Caco-2 (cell line): ENCODE measurements at regions not wholly inside any gene's neighbourhood (a gene's known extent, or its start where the extent isn't known, plus 50 kb on each side); places are given as distances from the start of the nearest gene placed in this dataset.

Experiments used
- BruUV-seq: library from RNA; stranded (reverse); fragments of 400-500 nt; replicated peaks from 2 replicates; lab custom pipeline; 2021; lab: Mats Ljungman, UMichigan
- CTCF ChIA-PET: fragments of 300-600 bp; sonication (Branson Sonifier 250); formaldehyde crosslinking; loops from one replicate; lab custom pipeline; 2022; ENCODE audit warnings: antibody characterized with exemption; lab: Charles Lee
- POLR2A ChIA-PET: fragments of 300-600 bp; sonication (Branson Sonifier 250); formaldehyde crosslinking; loops from one replicate; lab custom pipeline; 2022; ENCODE audit warnings: antibody characterized with exemption; lab: Charles Lee
- DNase-seq, 2 experiments: peaks; one replicate each; pipeline versions ENCODE4 v3.0.0 to v3.0.0-alpha.2; 2020 to 2022
- H3K27me3 ChIP-seq: replicated peaks from 2 replicates; pipeline ENCODE4 v1.6.0; 2011; ENCODE audit warnings: low read length; ENCODE audit not compliant: control insufficient read depth, insufficient read depth
- H3K36me3 ChIP-seq: 2 replicates; pipeline ENCODE4 v1.5.1; 2011; ENCODE audit warnings: low read length; ENCODE audit not compliant: control insufficient read depth, insufficient read depth
- H3K4me1 ChIP-seq: fragments of 250-450 bp; sonication (Bioruptor Pico); 2 replicates; pipeline ENCODE4 v1.5.1; 2020; ENCODE audit warnings: mild to moderate bottlenecking
- H3K4me3 ChIP-seq: 2 replicates; pipeline ENCODE4 v1.5.1; 2011; ENCODE audit warnings: low read depth, mild to moderate bottlenecking, control low read depth, low read length
- H3K9me3 ChIP-seq: fragments of 250-450 bp; sonication (Bioruptor Pico); 2 replicates; pipeline ENCODE4 v1.5.1; 2020; ENCODE audit warnings: mild to moderate bottlenecking, moderate library complexity
- H3K27ac Mint-ChIP-seq: one replicate; pipeline ENCODE4 v1.8.0; 2022; ENCODE audit warnings: mixed read lengths; ENCODE audit not compliant: unreplicated experiment
- H3K27me3 Mint-ChIP-seq: one replicate; pipeline ENCODE4 v1.8.0; 2022; ENCODE audit warnings: mixed read lengths; ENCODE audit not compliant: insufficient read depth, unreplicated experiment
- H3K36me3 Mint-ChIP-seq: one replicate; pipeline ENCODE4 v1.8.0; 2022; ENCODE audit warnings: mild to moderate bottlenecking, mixed read lengths; ENCODE audit not compliant: insufficient read depth, unreplicated experiment
- H3K4me1 Mint-ChIP-seq: one replicate; pipeline ENCODE4 v1.8.0; 2022; ENCODE audit warnings: low read depth, mixed read lengths; ENCODE audit not compliant: unreplicated experiment
- H3K4me3 Mint-ChIP-seq: one replicate; pipeline ENCODE4 v1.8.0; 2022; ENCODE audit warnings: mild to moderate bottlenecking, moderate library complexity, mixed read lengths; ENCODE audit not compliant: unreplicated experiment
- H3K9me3 Mint-ChIP-seq: one replicate; pipeline ENCODE4 v1.8.0; 2022; ENCODE audit warnings: mixed read lengths; ENCODE audit not compliant: unreplicated experiment
- intact Hi-C: fragments of 100-400 bp; cut with micrococcal nuclease; formaldehyde crosslinking; loops from one replicate; pipeline ENCODE4 v1.10.0; 2022; ENCODE audit not compliant: unreplicated experiment
- TF ChIP-seq, protein P1 (sequence below), 2 experiments: fragments of 200-600 bp in 1 of 2; IDR thresholded peaks; 1 replicate in 1 of 2; 2 replicates in 1 of 2; pipeline versions ENCODE4 v1.5.1 to v1.8.0; 2011 to 2022; ENCODE audit warnings: antibody characterized with exemption in 1 of 2, control low read depth in 1 of 2, inconsistent platforms in 1 of 2, low read depth in 1 of 2, low read length in 1 of 2, mild to moderate bottlenecking in 1 of 2, moderate library complexity in 1 of 2; ENCODE audit not compliant: insufficient read depth in 1 of 2, severe bottlenecking in 1 of 2, unreplicated experiment in 1 of 2

DNA sequence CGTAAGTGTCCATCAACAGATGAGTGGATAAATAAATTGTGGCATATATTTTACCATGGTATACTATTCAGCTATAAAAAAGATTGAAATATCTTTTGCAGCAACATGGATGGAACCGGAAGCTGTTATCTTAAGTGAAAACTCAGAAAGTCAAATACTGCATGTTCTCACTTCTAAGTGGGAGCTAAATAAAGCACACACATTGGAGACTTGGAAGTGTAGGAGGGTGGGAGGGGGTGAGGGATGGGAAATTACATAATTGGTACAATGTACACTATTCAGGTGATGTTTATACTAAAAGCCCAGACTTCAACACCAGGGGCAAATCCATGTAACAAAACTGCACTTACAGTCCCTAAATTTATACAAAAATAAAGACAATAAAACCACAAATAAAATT, 72.6 kb upstream of the SPRY1 start:
- CTCF ChIA-PET = no interaction called here
- Histone ChIP-seq H3K9me3 (no peaks in the 10 kb centered on the region), H3K4me3 (no peak overlapping the region), H3K27me3 (no peaks in the 10 kb centered on the region; the same call in 1 of the 2 replicates), H3K4me1 (no peaks in the 10 kb centered on the region), H3K36me3 (no peaks in the 10 kb centered on the region)
- POLR2A ChIA-PET = no interaction called here
- DNase-seq = no peak
- Mint-ChIP-seq H3K27ac (no peak overlapping the region), H3K9me3 (peaks cover 9% of the 10 kb centered on the region), H3K27me3 (no peaks in the 10 kb centered on the region), H3K4me1 (no peaks in the 10 kb centered on the region), H3K36me3 (no peaks in the 10 kb centered on the region), H3K4me3 (no peak overlapping the region)
- BruUV-seq = no TSS peak
- intact Hi-C loops = no loop called here
- TF ChIP-seq, protein P1, sequence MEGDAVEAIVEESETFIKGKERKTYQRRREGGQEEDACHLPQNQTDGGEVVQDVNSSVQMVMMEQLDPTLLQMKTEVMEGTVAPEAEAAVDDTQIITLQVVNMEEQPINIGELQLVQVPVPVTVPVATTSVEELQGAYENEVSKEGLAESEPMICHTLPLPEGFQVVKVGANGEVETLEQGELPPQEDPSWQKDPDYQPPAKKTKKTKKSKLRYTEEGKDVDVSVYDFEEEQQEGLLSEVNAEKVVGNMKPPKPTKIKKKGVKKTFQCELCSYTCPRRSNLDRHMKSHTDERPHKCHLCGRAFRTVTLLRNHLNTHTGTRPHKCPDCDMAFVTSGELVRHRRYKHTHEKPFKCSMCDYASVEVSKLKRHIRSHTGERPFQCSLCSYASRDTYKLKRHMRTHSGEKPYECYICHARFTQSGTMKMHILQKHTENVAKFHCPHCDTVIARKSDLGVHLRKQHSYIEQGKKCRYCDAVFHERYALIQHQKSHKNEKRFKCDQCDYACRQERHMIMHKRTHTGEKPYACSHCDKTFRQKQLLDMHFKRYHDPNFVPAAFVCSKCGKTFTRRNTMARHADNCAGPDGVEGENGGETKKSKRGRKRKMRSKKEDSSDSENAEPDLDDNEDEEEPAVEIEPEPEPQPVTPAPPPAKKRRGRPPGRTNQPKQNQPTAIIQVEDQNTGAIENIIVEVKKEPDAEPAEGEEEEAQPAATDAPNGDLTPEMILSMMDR (IDR thresholded peaks at IDR 0.05; ENCODE audit: insufficient read depth in 1 of 2, low read depth in 1 of 2, low read length in 1 of 2, severe bottlenecking in 1 of 2, unreplicated experiment in 1 of 2) = no peak

DNA sequence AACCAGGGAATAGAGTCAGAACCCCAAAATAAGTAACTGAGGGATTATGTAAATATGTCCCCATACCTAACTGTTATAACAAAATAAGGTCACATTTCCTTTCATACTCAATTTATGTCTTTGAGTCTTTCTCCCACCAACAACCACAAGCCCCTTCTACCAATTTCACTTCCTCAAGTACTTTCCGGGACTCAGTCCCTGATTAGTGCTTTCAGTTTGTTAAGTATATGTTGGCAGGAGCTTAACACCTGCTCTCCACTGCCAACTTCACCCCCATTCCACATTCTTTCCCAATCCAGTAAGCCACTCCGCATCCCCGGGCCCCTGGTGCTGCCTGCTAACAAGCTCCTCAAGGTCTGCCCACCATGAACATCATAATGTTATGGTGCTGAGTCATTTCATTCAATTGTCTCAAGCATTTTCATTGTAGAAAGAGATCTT, 71.3 kb upstream of the SPRY1 start:
- Histone ChIP-seq H3K4me1 (no peaks in the 10 kb centered on the region), H3K36me3 (no peaks in the 10 kb centered on the region), H3K4me3 (no peak overlapping the region), H3K9me3 (no peaks in the 10 kb centered on the region), H3K27me3 (no peaks in the 10 kb centered on the region; the same call in 1 of the 2 replicates)
- DNase-seq = no peak
- BruUV-seq = no TSS peak
- H3K36me3 Mint-ChIP-seq = no peaks in the 10 kb centered on the region
- no peaks in the 10 kb centered on the region for H3K27me3 Mint-ChIP-seq
- H3K4me1 Mint-ChIP-seq = no peaks in the 10 kb centered on the region
- H3K4me3 Mint-ChIP-seq = no peak overlapping the region
- ChIA-PET POLR2A (no interaction called here), CTCF (no interaction called here)
- no peak overlapping the region for H3K27ac Mint-ChIP-seq
- H3K9me3 Mint-ChIP-seq = peaks cover 9% of the 10 kb centered on the region
- TF ChIP-seq, protein P1 (IDR thresholded peaks at IDR 0.05; ENCODE audit: insufficient read depth in 1 of 2, low read depth in 1 of 2, low read length in 1 of 2, severe bottlenecking in 1 of 2, unreplicated experiment in 1 of 2) = no peak
- intact Hi-C loops = no loop called here

DNA sequence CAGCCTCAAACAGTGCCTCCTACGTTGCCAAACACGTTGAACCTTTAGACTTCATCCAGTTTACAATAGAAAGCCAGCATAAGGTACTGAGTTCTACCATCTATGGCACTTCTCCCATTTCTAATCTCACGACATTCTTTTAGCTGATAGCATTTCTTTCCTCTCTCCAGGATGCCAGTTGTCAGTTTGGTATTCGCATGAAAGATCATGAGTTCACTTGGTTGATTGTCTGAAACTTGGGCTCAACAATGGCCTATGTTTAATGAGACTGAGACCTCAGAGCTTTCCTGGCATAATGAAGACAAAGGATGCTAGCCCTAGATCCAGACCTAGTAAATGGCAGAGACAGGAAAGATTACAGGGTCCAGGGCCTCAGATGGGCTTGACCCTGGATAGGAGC, 69.2 kb upstream of the SPRY1 start:
- H3K27me3 Mint-ChIP-seq = no peaks in the 10 kb centered on the region
- no peaks in the 10 kb centered on the region for H3K4me1 ChIP-seq
- intact Hi-C loops = no loop called here
- H3K9me3 ChIP-seq = no peaks in the 10 kb centered on the region
- TF ChIP-seq, protein P1 (IDR thresholded peaks at IDR 0.05; ENCODE audit: insufficient read depth in 1 of 2, low read depth in 1 of 2, low read length in 1 of 2, severe bottlenecking in 1 of 2, unreplicated experiment in 1 of 2) = no peak
- ChIA-PET CTCF (no interaction called here), POLR2A (no interaction called here)
- no peaks in the 10 kb centered on the region; the same call in 1 of the 2 replicates for H3K27me3 ChIP-seq
- no peak overlapping the region for H3K27ac Mint-ChIP-seq
- no peak for DNase-seq
- H3K4me1 Mint-ChIP-seq = no peaks in the 10 kb centered on the region
- no peak overlapping the region for H3K4me3 Mint-ChIP-seq
- H3K9me3 Mint-ChIP-seq = no peaks in the 10 kb centered on the region
- H3K4me3 ChIP-seq = no peak overlapping the region
- no peaks in the 10 kb centered on the region for H3K36me3 ChIP-seq
- no peaks in the 10 kb centered on the region for H3K36me3 Mint-ChIP-seq
- no TSS peak for BruUV-seq
